Karpas-422 (cell line): ENCODE measurements at regions not wholly inside any gene's neighbourhood (a gene's known extent, or its start where the extent isn't known, plus 50 kb on each side); places are given as distances from the start of the nearest gene placed in this dataset.

ENCODE experiments used
- DNase-seq: peaks from one replicate; pipeline ENCODE4 v3.0.0-alpha.2; 2015
- H2AFZ ChIP-seq: fragments of 200-600 bp; sonication (generic); 2 replicates; pipeline ENCODE4 v1.6.1; 2014; ENCODE audit warnings: antibody characterized with exemption, low read length, mixed read lengths
- H3K27ac ChIP-seq: fragments of 200-600 bp; sonication (generic); 2 replicates; pipeline ENCODE4 v1.5.1; 2014; ENCODE audit warnings: mild to moderate bottlenecking, low read length, moderate library complexity
- H3K27me3 ChIP-seq: fragments of 200-600 bp; sonication (generic); 2 replicates; pipeline ENCODE4 v1.6.1; 2014; ENCODE audit warnings: low read length, mixed read lengths
- H3K36me3 ChIP-seq: fragments of 200-600 bp; sonication (generic); 2 replicates; pipeline ENCODE4 v1.6.1; 2014; ENCODE audit warnings: low read length, mixed read lengths; ENCODE audit not compliant: insufficient read depth
- H3K4me1 ChIP-seq: fragments of 200-600 bp; sonication (generic); 2 replicates; pipeline ENCODE4 v1.6.1; 2014; ENCODE audit warnings: mild to moderate bottlenecking, low read length, mixed read lengths
- H3K4me2 ChIP-seq: fragments of 200-600 bp; sonication (generic); 2 replicates; pipeline ENCODE4 v1.6.1; 2014; ENCODE audit warnings: low read length, low read depth, mild to moderate bottlenecking; ENCODE audit not compliant: poor library complexity, severe bottlenecking
- H3K4me3 ChIP-seq: fragments of 200-600 bp; sonication (generic); 2 replicates; pipeline ENCODE4 v1.5.1; 2014; ENCODE audit warnings: mild to moderate bottlenecking, antibody characterized with exemption, low read length, mixed read lengths
- H3K79me2 ChIP-seq: fragments of 200-600 bp; sonication (generic); 2 replicates; pipeline ENCODE4 v1.6.1; 2014; ENCODE audit warnings: mild to moderate bottlenecking, low read length, mixed read lengths
- H3K9ac ChIP-seq: fragments of 200-600 bp; sonication (generic); 2 replicates; pipeline ENCODE4 v1.6.0; 2014; ENCODE audit warnings: low read length
- H3K9me2 ChIP-seq: fragments of 200-600 bp; sonication (generic), shearing (Covaris generic); replicated peaks from 2 replicates; pipeline ENCODE4 v1.6.0; 2014; ENCODE audit warnings: mild to moderate bottlenecking, low read length, moderate library complexity; ENCODE audit not compliant: insufficient read depth
- H3K9me3 ChIP-seq: fragments of 300-700, 200-600 bp; sonication (generic); 2 replicates; pipeline ENCODE4 v1.6.1; 2014; ENCODE audit warnings: low read length, mixed read lengths
- H4K20me1 ChIP-seq: fragments of 200-600 bp; sonication (generic); 2 replicates; pipeline ENCODE4 v1.6.1; 2014; ENCODE audit warnings: mild to moderate bottlenecking, antibody characterized with exemption, low read length, low read depth; ENCODE audit not compliant: insufficient read depth

DNA sequence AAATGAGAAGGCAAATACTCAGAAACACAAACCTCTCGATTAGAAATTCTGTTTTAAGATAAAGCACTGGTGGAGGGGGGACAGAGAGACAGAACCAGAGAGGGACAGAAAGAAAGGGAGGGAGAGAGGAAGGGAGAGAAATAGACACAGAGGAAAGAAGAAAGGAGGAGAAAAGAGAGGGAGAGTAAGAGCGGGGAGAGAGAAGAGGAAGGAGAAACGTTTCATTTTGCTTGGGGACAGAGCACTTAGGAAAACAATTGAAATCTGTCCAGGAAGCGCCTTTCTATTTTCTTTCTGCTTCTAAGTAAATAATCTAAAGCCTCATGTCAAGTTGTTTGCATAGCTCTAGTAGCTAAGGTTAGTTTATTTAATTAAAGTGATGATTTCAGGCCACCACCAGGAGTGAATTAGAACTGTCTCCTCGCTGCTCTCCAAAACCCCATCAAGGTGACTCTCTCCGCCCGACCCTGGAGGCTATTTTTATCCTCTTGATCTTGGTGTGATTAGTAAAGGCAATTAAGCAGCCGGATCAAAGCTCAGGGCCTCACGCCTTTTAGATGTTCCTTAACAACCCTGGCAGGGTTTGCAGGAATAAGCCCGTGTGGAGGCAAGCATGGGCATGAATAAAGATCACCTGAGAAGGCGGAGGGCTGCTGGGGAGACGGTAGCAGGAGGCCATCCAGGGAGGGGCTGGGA lies 73.4 kb upstream of the INSIG1 start:
- Histone ChIP-seq H3K4me1 (no peaks in the 10 kb centered on the region), H3K4me2 (no peak overlapping the region), H3K9ac (no peak overlapping the region), H3K79me2 (no peaks in the 10 kb centered on the region), H3K9me2 (no peaks in the 10 kb centered on the region), H2AFZ (no peak overlapping the region), H3K27me3 (no peaks in the 10 kb centered on the region), H3K4me3 (no peak overlapping the region), H3K27ac (no peak overlapping the region), H4K20me1 (no peaks in the 10 kb centered on the region), H3K36me3 (no peaks in the 10 kb centered on the region), H3K9me3 (no peaks in the 10 kb centered on the region)
- no peak for DNase-seq

DNA sequence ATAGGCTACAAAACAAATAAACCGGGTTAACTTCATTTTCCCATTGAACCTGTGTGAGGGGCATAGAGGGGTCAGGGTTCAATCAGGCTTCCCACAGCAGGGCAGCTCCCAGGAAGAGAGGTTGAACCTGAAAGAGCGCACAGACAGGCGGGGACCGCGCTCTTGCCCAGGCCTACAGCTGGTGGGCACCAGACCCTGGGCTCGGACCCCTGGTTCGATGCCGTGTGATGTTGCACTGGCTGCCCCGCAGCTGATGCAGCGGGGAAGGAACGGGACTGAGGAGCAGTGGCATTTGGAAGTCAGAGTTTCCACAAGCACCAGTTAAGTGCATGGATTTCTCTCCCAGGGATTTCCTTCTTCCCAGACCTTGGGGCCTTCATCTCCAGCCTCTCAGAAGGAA lies 72.6 kb upstream of the INSIG1 start:
- H3K9me2 ChIP-seq, result no peaks in the 10 kb centered on the region
- H2AFZ ChIP-seq, result no peak overlapping the region
- no peaks in the 10 kb centered on the region for H3K9me3 ChIP-seq
- H3K27me3 ChIP-seq, result no peaks in the 10 kb centered on the region
- no peaks in the 10 kb centered on the region for H3K36me3 ChIP-seq
- no peaks in the 10 kb centered on the region for H3K79me2 ChIP-seq
- H3K9ac ChIP-seq, result no peak overlapping the region
- H3K27ac ChIP-seq, result no peak overlapping the region
- H3K4me3 ChIP-seq, result no peak overlapping the region
- no peak for DNase-seq
- no peaks in the 10 kb centered on the region for H4K20me1 ChIP-seq
- H3K4me1 ChIP-seq, result no peaks in the 10 kb centered on the region
- H3K4me2 ChIP-seq, result no peak overlapping the region

DNA sequence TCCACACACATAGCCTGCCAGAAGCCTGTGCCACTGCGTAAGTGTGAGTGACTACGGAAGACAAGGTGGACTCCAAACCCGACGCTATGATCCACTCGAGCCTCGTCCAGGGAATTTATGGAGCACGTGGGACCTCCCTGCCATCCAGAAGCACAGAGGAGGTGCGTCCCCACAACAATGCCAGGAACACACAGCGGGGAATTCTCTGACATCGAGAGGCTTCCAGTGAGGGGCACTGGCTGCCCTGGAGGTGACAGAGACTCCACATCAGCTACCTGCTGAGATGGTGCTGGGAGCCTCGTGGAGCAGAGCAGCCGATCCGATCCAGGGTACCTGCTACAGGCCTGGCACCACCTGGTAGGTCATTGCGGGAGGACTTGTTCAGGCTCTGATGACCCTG lies 72.2 kb upstream of the INSIG1 start:
- Histone ChIP-seq H3K9ac (no peak overlapping the region), H3K4me1 (no peaks in the 10 kb centered on the region), H3K9me3 (no peaks in the 10 kb centered on the region), H3K9me2 (no peaks in the 10 kb centered on the region), H3K4me3 (no peak overlapping the region), H3K27ac (no peak overlapping the region), H3K79me2 (no peaks in the 10 kb centered on the region), H2AFZ (no peak overlapping the region), H4K20me1 (no peaks in the 10 kb centered on the region), H3K27me3 (no peaks in the 10 kb centered on the region), H3K36me3 (no peaks in the 10 kb centered on the region), H3K4me2 (no peak overlapping the region)
- no peak for DNase-seq

DNA sequence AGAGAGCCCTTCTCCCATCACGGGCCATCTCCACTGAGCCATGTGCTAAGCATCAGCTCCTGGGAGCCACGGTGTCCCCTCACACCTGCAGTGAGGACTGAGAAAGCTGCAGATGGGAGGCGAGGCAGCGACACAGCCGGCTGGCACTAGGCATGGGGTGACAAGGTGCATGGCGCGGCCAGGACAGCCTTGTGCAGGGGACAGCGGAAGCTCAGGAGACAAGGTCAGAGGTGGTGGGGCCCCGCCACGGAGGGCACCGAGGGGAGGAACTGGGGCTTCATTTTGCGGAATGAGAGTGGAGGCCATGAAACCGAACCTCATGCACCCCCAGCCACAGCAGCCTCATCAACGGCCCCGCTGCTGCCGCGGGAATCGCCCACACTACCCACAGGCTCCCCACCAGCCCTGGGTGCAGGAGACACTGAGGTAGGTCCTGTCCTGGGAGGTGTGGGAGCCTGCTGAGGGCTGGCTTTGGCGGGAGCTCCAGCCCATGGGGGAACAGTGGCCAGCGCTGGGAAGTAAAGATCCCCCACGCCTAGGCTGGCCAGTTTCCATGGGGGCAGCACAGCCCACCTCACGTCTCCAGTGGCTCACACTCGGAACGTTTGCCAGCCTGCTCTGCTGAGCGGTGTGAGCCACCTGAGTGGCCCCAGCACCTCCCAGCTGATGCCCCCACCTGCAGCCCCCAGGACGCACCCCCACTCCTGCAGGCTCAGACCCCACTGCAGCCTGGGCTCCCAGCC lies 71.2 kb upstream of the INSIG1 start:
- no peaks in the 10 kb centered on the region for H3K9me2 ChIP-seq
- no peak for DNase-seq
- no peaks in the 10 kb centered on the region for H3K4me1 ChIP-seq
- no peaks in the 10 kb centered on the region for H4K20me1 ChIP-seq
- no peaks in the 10 kb centered on the region for H3K27me3 ChIP-seq
- no peaks in the 10 kb centered on the region for H3K79me2 ChIP-seq
- no peaks in the 10 kb centered on the region for H3K36me3 ChIP-seq
- H3K27ac ChIP-seq, result no peak overlapping the region
- H3K4me3 ChIP-seq, result no peak overlapping the region
- no peak overlapping the region for H2AFZ ChIP-seq
- H3K4me2 ChIP-seq, result no peak overlapping the region
- no peaks in the 10 kb centered on the region for H3K9me3 ChIP-seq
- no peak overlapping the region for H3K9ac ChIP-seq

DNA sequence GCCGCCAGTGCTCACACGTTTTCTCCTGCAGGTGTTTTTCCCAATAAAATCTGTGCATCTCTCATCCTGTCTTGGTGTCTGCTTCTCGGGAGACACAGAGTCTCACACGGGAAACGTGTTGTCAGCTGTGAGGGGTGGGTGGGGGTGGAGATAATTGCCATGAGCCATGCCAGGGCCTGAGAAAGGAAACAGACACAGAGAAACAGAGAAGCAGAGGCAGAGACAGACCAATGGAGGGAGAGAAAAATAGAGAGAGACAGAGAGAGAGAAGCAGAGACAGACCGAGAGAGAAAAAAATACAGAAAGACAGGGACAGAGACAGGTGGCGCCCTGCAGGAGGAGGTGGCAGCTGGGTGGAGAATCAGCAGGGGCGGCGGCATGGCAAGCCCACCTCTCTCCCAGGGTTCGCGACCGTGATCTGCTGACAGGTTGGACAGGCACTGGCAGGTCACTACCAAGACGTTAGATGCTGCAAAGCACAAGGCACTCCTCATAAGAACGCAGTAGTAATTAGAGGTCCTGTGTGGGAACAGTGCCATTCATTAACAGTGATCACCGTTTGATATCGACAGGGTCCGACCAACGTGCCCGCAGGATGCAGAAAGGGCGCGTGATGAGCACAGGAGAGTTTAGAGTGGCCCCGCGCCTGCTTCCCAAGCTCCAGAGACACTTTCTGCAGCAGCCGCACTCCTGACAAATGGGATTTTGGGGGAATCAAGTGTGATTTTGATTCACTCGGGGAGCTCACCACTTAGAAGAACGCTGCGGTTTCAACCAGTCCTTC lies 70.5 kb upstream of the INSIG1 start:
- Histone ChIP-seq H3K36me3 (no peaks in the 10 kb centered on the region), H3K9ac (no peak overlapping the region)

DNA sequence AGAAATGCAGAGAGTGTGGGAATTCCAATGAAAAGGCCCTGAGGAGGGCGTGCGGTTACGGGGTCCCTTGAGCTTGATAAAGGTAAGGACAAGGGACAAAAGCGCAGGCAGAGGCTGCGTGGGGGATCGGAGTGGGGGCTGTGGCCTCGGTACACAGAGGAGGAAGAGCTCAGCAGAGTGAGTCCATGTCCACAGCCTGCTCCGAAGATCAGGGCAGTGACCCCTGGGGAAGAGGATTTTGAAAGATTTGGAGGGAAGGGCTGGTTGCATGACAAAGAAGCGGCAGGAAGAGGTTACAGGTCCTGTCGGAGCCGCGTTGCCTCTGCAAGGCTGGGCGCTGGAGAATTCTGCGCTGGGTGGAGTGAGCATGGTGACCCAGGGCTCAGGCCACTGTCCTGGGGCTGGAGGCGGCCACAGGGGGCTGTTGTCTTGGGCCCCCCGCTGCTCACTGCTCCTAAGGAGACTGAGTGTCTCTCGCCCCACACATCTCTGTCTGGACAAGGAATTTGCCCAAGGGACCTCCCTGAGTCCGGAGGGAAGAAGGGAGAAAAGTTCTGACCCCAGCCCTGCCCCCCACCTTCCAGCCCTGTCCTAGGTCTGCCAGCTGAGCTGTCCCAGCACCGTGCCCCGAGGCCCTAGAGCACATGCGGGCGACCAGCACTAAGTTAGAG lies 69.8 kb upstream of the INSIG1 start:
- Histone ChIP-seq H3K4me2 (no peak overlapping the region), H3K4me3 (no peak overlapping the region), H3K9me3 (no peaks in the 10 kb centered on the region), H3K9ac (no peak overlapping the region), H3K9me2 (no peaks in the 10 kb centered on the region), H3K36me3 (no peaks in the 10 kb centered on the region), H3K79me2 (no peaks in the 10 kb centered on the region), H3K4me1 (no peaks in the 10 kb centered on the region), H4K20me1 (no peaks in the 10 kb centered on the region), H2AFZ (no peak overlapping the region), H3K27me3 (no peaks in the 10 kb centered on the region), H3K27ac (no peak overlapping the region)
- DNase-seq, result no peak

More for the DNA sequence above, 70.5 kb upstream of the INSIG1 start:
- Histone ChIP-seq H3K4me2 (no peak overlapping the region), H3K27ac (no peak overlapping the region), H3K4me3 (no peak overlapping the region), H3K4me1 (no peaks in the 10 kb centered on the region), H3K9me3 (no peaks in the 10 kb centered on the region), H2AFZ (no peak overlapping the region), H3K27me3 (no peaks in the 10 kb centered on the region), H4K20me1 (no peaks in the 10 kb centered on the region), H3K9me2 (no peaks in the 10 kb centered on the region), H3K79me2 (no peaks in the 10 kb centered on the region)
- no peak for DNase-seq

DNA sequence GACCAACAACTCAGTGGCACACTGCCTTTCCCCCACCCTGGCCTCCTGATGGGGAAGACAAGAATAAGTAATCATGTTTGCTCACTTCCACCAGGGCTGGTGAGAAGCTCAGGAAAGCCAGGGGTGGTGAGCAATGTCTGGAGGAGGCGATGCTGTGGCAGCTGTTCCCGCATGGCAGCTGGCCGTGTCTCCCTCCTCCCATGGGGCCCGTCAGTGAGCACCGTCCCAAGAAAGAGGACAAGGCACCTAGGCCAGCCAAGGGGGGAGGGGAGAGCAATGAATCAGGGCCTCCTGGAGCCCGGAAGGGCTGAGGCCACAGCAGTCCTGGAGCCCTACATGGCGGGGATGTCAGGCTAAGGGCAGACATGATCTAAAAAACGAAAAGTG lies 69.2 kb upstream of the INSIG1 start:
- no peak overlapping the region for H2AFZ ChIP-seq
- H3K27ac ChIP-seq, result no peak overlapping the region
- no peaks in the 10 kb centered on the region for H3K36me3 ChIP-seq
- H3K79me2 ChIP-seq, result no peaks in the 10 kb centered on the region
- no peaks in the 10 kb centered on the region for H3K9me2 ChIP-seq
- H3K4me2 ChIP-seq, result no peak overlapping the region
- no peaks in the 10 kb centered on the region for H3K9me3 ChIP-seq
- no peaks in the 10 kb centered on the region for H3K27me3 ChIP-seq
- H3K4me1 ChIP-seq, result no peaks in the 10 kb centered on the region
- no peaks in the 10 kb centered on the region for H4K20me1 ChIP-seq
- H3K9ac ChIP-seq, result no peak overlapping the region
- no peak overlapping the region for H3K4me3 ChIP-seq
- no peak for DNase-seq

DNA sequence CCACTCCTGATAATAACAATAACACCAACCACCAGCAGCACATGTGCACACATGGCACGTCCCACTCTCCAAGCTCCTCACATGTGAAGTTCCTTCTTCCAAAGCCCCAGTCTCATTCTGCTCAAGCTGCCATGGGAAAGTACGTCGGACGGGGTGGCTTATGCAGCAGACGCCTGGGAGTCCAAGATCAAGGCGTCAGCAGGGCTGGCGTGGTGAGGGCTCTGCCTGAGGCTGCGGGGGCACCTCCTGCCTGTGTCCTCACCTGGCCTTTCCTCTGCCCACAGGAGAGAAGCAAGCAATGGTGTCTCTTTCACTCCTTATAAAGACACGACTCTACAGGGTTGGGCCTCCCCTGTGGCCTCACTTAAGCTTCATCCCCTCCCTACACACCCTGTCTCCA lies 68.8 kb upstream of the INSIG1 start:
- no peaks in the 10 kb centered on the region for H3K36me3 ChIP-seq
- no peak overlapping the region for H3K4me2 ChIP-seq
- no peaks in the 10 kb centered on the region for H3K4me1 ChIP-seq
- no peaks in the 10 kb centered on the region for H3K79me2 ChIP-seq
- H3K4me3 ChIP-seq, result no peak overlapping the region
- H2AFZ ChIP-seq, result no peak overlapping the region
- H3K9me3 ChIP-seq, result no peaks in the 10 kb centered on the region
- no peaks in the 10 kb centered on the region for H3K27me3 ChIP-seq
- no peak overlapping the region for H3K9ac ChIP-seq
- H3K9me2 ChIP-seq, result no peaks in the 10 kb centered on the region
- no peaks in the 10 kb centered on the region for H4K20me1 ChIP-seq
- no peak overlapping the region for H3K27ac ChIP-seq
- DNase-seq, result no peak
